HUES64 (cell line): ENCODE measurements at regions not wholly inside any gene's neighbourhood (a gene's known extent, or its start where the extent isn't known, plus 50 kb on each side); places are given as distances from the start of the nearest gene placed in this dataset.

Experiments
- H3K27ac ChIP-seq: 2 replicates; pipeline ENCODE4 v1.7.0; 2013; ENCODE audit warnings: low read depth, low read length, inconsistent platforms
- H3K27me3 ChIP-seq: 2 replicates; pipeline ENCODE4 v1.6.1; 2013; ENCODE audit warnings: mild to moderate bottlenecking, low read length; ENCODE audit not compliant: insufficient read depth
- H3K36me3 ChIP-seq: 2 replicates; pipeline ENCODE4 v1.6.1; 2013; ENCODE audit warnings: mild to moderate bottlenecking, low read length; ENCODE audit not compliant: insufficient read depth
- H3K4me1 ChIP-seq: 2 replicates; pipeline ENCODE4 v1.6.1; 2013; ENCODE audit warnings: mild to moderate bottlenecking, low read length, moderate library complexity; ENCODE audit not compliant: insufficient read depth
- H3K4me3 ChIP-seq: 2 replicates; pipeline ENCODE4 v1.5.1; 2013; ENCODE audit warnings: mild to moderate bottlenecking, low read length, moderate library complexity
- H3K9ac ChIP-seq: 2 replicates; pipeline ENCODE4 v1.6.1; 2013; ENCODE audit warnings: mild to moderate bottlenecking, low read depth, low read length
- H3K9me3 ChIP-seq: 2 replicates; pipeline ENCODE4 v1.6.1; 2013; ENCODE audit warnings: low read depth, low read length; ENCODE audit not compliant: insufficient read depth
- whole genome bisulfite sequencing: fragments of 150-250, 120-280 bp; methylation state at CpG from one replicate; pipeline ENCODE4 v1.1.7; 2013; ENCODE audit warnings: missing lambda C conversion rate; 5-methylcytosine and 5-hydroxymethylcytosine counted together

- H3K4me3 ChIP-seq, result no peak overlapping the region
- peaks cover 10% of the 10 kb centered on the region; the same call in 1 of the 2 replicates for H3K4me1 ChIP-seq
- no peaks in the 10 kb centered on the region for H3K27me3 ChIP-seq
- H3K9me3 ChIP-seq, result no peaks in the 10 kb centered on the region
- H3K9ac ChIP-seq, result no peak overlapping the region
- H3K27ac ChIP-seq, result no peak overlapping the region
- WGBS, result 94% methylated on average over 2 of the region's 3 CpGs
- no peaks in the 10 kb centered on the region for H3K36me3 ChIP-seq
These were observed 176.0 kb upstream of the AKR1E2 start for GRCh38 chr10:4649886-4650508.

GRCh38 chr10:4649471-4649870 lies 176.5 kb upstream of the AKR1E2 start:
- no peaks in the 10 kb centered on the region for H3K9me3 ChIP-seq
- H3K36me3 ChIP-seq, result no peaks in the 10 kb centered on the region
- H3K4me1 ChIP-seq, result peaks cover 10% of the 10 kb centered on the region; the same call in 1 of the 2 replicates
- no peak overlapping the region for H3K9ac ChIP-seq
- H3K27me3 ChIP-seq, result no peaks in the 10 kb centered on the region
- H3K4me3 ChIP-seq, result no peak overlapping the region
- H3K27ac ChIP-seq, result no peak overlapping the region

- Histone ChIP-seq H3K36me3 (no peaks in the 10 kb centered on the region), H3K9me3 (no peaks in the 10 kb centered on the region), H3K9ac (no peak overlapping the region), H3K4me1 (peaks cover 8% of the 10 kb centered on the region; the same call in 1 of the 2 replicates), H3K27me3 (no peaks in the 10 kb centered on the region), H3K27ac (no peak overlapping the region), H3K4me3 (no peak overlapping the region)
- 86% methylated on average over 3 of the region's 3 CpGs for whole genome bisulfite sequencing
These were observed 177.0 kb upstream of the AKR1E2 start for GRCh38 chr10:4648999-4649398.

- no peaks in the 10 kb centered on the region for H3K36me3 ChIP-seq
- no peaks in the 10 kb centered on the region for H3K27me3 ChIP-seq
- H3K9me3 ChIP-seq, result no peaks in the 10 kb centered on the region
- no peak overlapping the region for H3K4me3 ChIP-seq
- WGBS, result 60% methylated on average over 1 of the region's 3 CpGs
- H3K27ac ChIP-seq, result no peak overlapping the region
- no peak overlapping the region for H3K9ac ChIP-seq
- no peaks in the 10 kb centered on the region; the same call in 1 of the 2 replicates for H3K4me1 ChIP-seq
These were observed 178.8 kb upstream of the AKR1E2 start for GRCh38 chr10:4647109-4647785.

- Histone ChIP-seq H3K27me3 (no peaks in the 10 kb centered on the region), H3K27ac (no peak overlapping the region), H3K36me3 (no peaks in the 10 kb centered on the region), H3K4me1 (no peaks in the 10 kb centered on the region; the same call in 1 of the 2 replicates), H3K9me3 (no peaks in the 10 kb centered on the region), H3K4me3 (no peak overlapping the region), H3K9ac (no peak overlapping the region)
- WGBS, result 91% methylated on average over 3 of the region's 3 CpGs
These were observed 179.5 kb upstream of the AKR1E2 start for GRCh38 chr10:4646547-4646946.

GRCh38 chr10:4645836-4646235 lies 180.2 kb upstream of the AKR1E2 start:
- Histone ChIP-seq H3K27me3 (no peaks in the 10 kb centered on the region), H3K4me1 (no peaks in the 10 kb centered on the region; the same call in 1 of the 2 replicates), H3K9me3 (no peaks in the 10 kb centered on the region), H3K9ac (no peak overlapping the region), H3K27ac (no peak overlapping the region), H3K4me3 (no peak overlapping the region), H3K36me3 (no peaks in the 10 kb centered on the region)
- 100% methylated on average over 1 of the region's 2 CpGs for WGBS

GRCh38 chr10:4643471-4643870 lies 182.5 kb upstream of the AKR1E2 start:
- WGBS, result 91% methylated on average over 1 of the region's 1 CpG
- Histone ChIP-seq H3K9ac (no peak overlapping the region), H3K36me3 (no peaks in the 10 kb centered on the region), H3K27me3 (no peaks in the 10 kb centered on the region), H3K27ac (no peak overlapping the region), H3K4me3 (no peak overlapping the region), H3K4me1 (no peaks in the 10 kb centered on the region; the same call in 1 of the 2 replicates), H3K9me3 (no peaks in the 10 kb centered on the region)

GRCh38 chr10:4639960-4640359 lies 186.0 kb upstream of the AKR1E2 start:
- Histone ChIP-seq H3K27me3 (no peaks in the 10 kb centered on the region), H3K9ac (no peak overlapping the region), H3K4me1 (no peaks in the 10 kb centered on the region), H3K27ac (no peak overlapping the region), H3K9me3 (no peaks in the 10 kb centered on the region), H3K4me3 (no peak overlapping the region), H3K36me3 (no peaks in the 10 kb centered on the region)
- WGBS, result 92% methylated on average over 2 of the region's 2 CpGs

GRCh38 chr10:4638099-4638498 lies 187.9 kb upstream of the AKR1E2 start:
- no peak overlapping the region for H3K27ac ChIP-seq
- no peaks in the 10 kb centered on the region for H3K36me3 ChIP-seq
- H3K9me3 ChIP-seq, result no peaks in the 10 kb centered on the region
- no peak overlapping the region for H3K4me3 ChIP-seq
- H3K27me3 ChIP-seq, result no peaks in the 10 kb centered on the region
- 0 out of 2 replicates have a peak, but pooled peaks cover 8% of the 10 kb centered on the region for H3K4me1 ChIP-seq
- 88% methylated on average over 3 of the region's 3 CpGs for WGBS
- no peak overlapping the region for H3K9ac ChIP-seq

GRCh38 chr10:4637657-4638056 lies 188.3 kb upstream of the AKR1E2 start:
- H3K27ac ChIP-seq, result no peak overlapping the region
- no peaks in the 10 kb centered on the region for H3K36me3 ChIP-seq
- no peaks in the 10 kb centered on the region for H3K9me3 ChIP-seq
- 0 out of 2 replicates have a peak, but pooled peaks cover 8% of the 10 kb centered on the region for H3K4me1 ChIP-seq
- 90% methylated on average over 2 of the region's 2 CpGs for WGBS
- H3K9ac ChIP-seq, result no peak overlapping the region
- H3K4me3 ChIP-seq, result no peak overlapping the region
- H3K27me3 ChIP-seq, result no peaks in the 10 kb centered on the region

- Histone ChIP-seq H3K27ac (no peak overlapping the region), H3K36me3 (no peaks in the 10 kb centered on the region), H3K4me1 (0 out of 2 replicates have a peak, but pooled peaks cover 8% of the 10 kb centered on the region), H3K9me3 (no peaks in the 10 kb centered on the region), H3K9ac (no peak overlapping the region), H3K27me3 (no peaks in the 10 kb centered on the region), H3K4me3 (no peak overlapping the region)
- 100% methylated on average over 1 of the region's 2 CpGs for WGBS
These were observed 190.1 kb upstream of the AKR1E2 start for GRCh38 chr10:4635883-4636282.
